ENCODE measurements at regions not wholly inside any gene's neighbourhood (a gene's known extent, or its start where the extent isn't known, plus 50 kb on each side); places are given as distances from the start of the nearest gene placed in this dataset.

- no peak overlapping the region for H3K27ac Mint-ChIP-seq
- H3K27me3 Mint-ChIP-seq (ENCODE audit: insufficient read depth, low read depth, poor library complexity) = no peaks in the 10 kb centered on the region
- no peak overlapping the region for H2AFZ ChIP-seq
- H3K27ac ChIP-seq (ENCODE audit: low read depth) = no peak overlapping the region
- H3F3A ChIP-seq (replicated peaks; ENCODE audit: low read depth) = no peaks in the 10 kb centered on the region
- no peaks in the 10 kb centered on the region for H3K79me2 ChIP-seq (replicated peaks; ENCODE audit: insufficient read depth)
- H3K36me3 Mint-ChIP-seq (ENCODE audit: low read depth) = peaks cover 15% of the 10 kb centered on the region
- DNase-seq (ENCODE audit: low spot score) (no peak), ATAC-seq (no peak)
- no peaks in the 10 kb centered on the region for H3K4me1 Mint-ChIP-seq
- peaks cover 26% of the 10 kb centered on the region for H3K9me3 Mint-ChIP-seq
- TF ChIP-seq ZNF114 (CRISPR knock-in tag; IDR thresholded peaks at IDR 0.05) = no peak
- TF ChIP-seq STAT1 (IDR thresholded peaks at IDR 0.05; ENCODE audit: unreplicated experiment) = no peak
- TF ChIP-seq JUNB (IDR thresholded peaks at IDR 0.05; ENCODE audit: unreplicated experiment) = no peak
- no peak for TF ChIP-seq CREB1 (CRISPR knock-in tag; IDR thresholded peaks at IDR 0.05; ENCODE audit: low read depth)
- no peak for TF ChIP-seq ZNF462 (CRISPR knock-in tag; IDR thresholded peaks at IDR 0.05)
- no peak for TF ChIP-seq ZNF331 (CRISPR knock-in tag; IDR thresholded peaks at IDR 0.05; ENCODE audit: low read depth)
- no peak for TF ChIP-seq CTCF (conservative IDR thresholded peaks at IDR 0.05; ENCODE audit: low read depth in 2 of 2)
- no peak for TF ChIP-seq ETS1 (IDR thresholded peaks at IDR 0.05)
- no peak for TF ChIP-seq EZH2 (IDR thresholded peaks at IDR 0.05; ENCODE audit: low read depth, unreplicated experiment)
- TF ChIP-seq POLR2AphosphoS5 (IDR thresholded peaks at IDR 0.05; ENCODE audit: low read depth) = no peak
- no peak for TF ChIP-seq REST (IDR thresholded peaks at IDR 0.05; ENCODE audit: unreplicated experiment)
- no peak for TF ChIP-seq EZH2phosphoT487 (IDR thresholded peaks at IDR 0.05; ENCODE audit: unreplicated experiment)
- no peak for TF ChIP-seq NANOG (IDR thresholded peaks at IDR 0.05; ENCODE audit: borderline replicate concordance)
- H4K20me1 ChIP-seq (replicated peaks; ENCODE audit: insufficient read depth) = no peaks in the 10 kb centered on the region
- H3K4me3 ChIP-seq = no peak overlapping the region
- no peaks in the 10 kb centered on the region for H3K27me3 ChIP-seq (ENCODE audit: insufficient read depth)
- H3K36me3 ChIP-seq (ENCODE audit: insufficient read depth) = no peaks in the 10 kb centered on the region
- H3K4me1 ChIP-seq (ENCODE audit: insufficient read depth) = no peaks in the 10 kb centered on the region
- 0 out of 2 replicates have a peak, but pooled peaks cover 6% of the 10 kb centered on the region for H3K9me2 ChIP-seq (ENCODE audit: insufficient read depth)
- no peak overlapping the region for H3K4me3 Mint-ChIP-seq
- H3K4me2 ChIP-seq = no peak overlapping the region
Measured at GRCh38 chr5:28415791-28416443, 1377.5 kb upstream of the CDH9 start.

All from GM23338 (cell line).